ENCODE measurements at regions not wholly inside any gene's neighbourhood (a gene's known extent, or its start where the extent isn't known, plus 50 kb on each side); places are given as distances from the start of the nearest gene placed in this dataset.
A peak's percentile ranks its signal among the peaks of the same experiment; 100 is the strongest.

- no peak overlapping the region for H3K4me3 ChIP-seq (replicated peaks in 1 of 2; ENCODE audit: low read depth in 2 of 2, low read length in 2 of 2)
- DNase-seq (ENCODE audit: low read depth in 2 of 2), result no peak
- no peak for TF ChIP-seq CTCF (IDR thresholded peaks at IDR 0.05; ENCODE audit: low read depth, low read length)
Measured at GRCh38 chr6:40899684-40900155, 139.3 kb downstream of the UNC5CL start.

GRCh38 chr6:40898073-40898472, 140.9 kb downstream of the UNC5CL start:
- no peak for TF ChIP-seq CTCF (IDR thresholded peaks at IDR 0.05; ENCODE audit: low read depth, low read length)
- H3K4me3 ChIP-seq (replicated peaks in 1 of 2; ENCODE audit: low read depth in 2 of 2, low read length in 2 of 2), result no peak overlapping the region
- no peak for DNase-seq (ENCODE audit: low read depth in 2 of 2)

- no peak overlapping the region for H3K4me3 ChIP-seq (replicated peaks in 1 of 2; ENCODE audit: low read depth in 2 of 2, low read length in 2 of 2)
- DNase-seq (ENCODE audit: low read depth in 2 of 2), result no peak
- TF ChIP-seq CTCF (IDR thresholded peaks at IDR 0.05; ENCODE audit: low read depth, low read length), result no peak
Measured at GRCh38 chr6:40897390-40898003, 141.5 kb downstream of the UNC5CL start.

GRCh38 chr6:40896696-40897095, 142.3 kb downstream of the UNC5CL start:
- H3K4me3 ChIP-seq (replicated peaks in 1 of 2; ENCODE audit: low read depth in 2 of 2, low read length in 2 of 2), result no peak overlapping the region
- no peak for TF ChIP-seq CTCF (IDR thresholded peaks at IDR 0.05; ENCODE audit: low read depth, low read length)
- DNase-seq (ENCODE audit: low read depth in 2 of 2), result no peak

GRCh38 chr6:40894962-40895799, 143.8 kb downstream of the UNC5CL start:
- peak; percentile 60 for TF ChIP-seq CTCF (IDR thresholded peaks at IDR 0.05; ENCODE audit: low read depth, low read length)
- peak; percentile 53 to 56 for DNase-seq (ENCODE audit: low read depth in 2 of 2)
- H3K4me3 ChIP-seq (replicated peaks in 1 of 2; ENCODE audit: low read depth in 2 of 2, low read length in 2 of 2), result no peak overlapping the region

GRCh38 chr6:40893021-40893420, 146.0 kb downstream of the UNC5CL start:
- H3K4me3 ChIP-seq (replicated peaks in 1 of 2; ENCODE audit: low read depth in 2 of 2, low read length in 2 of 2), result no peak overlapping the region
- no peak for DNase-seq (ENCODE audit: low read depth in 2 of 2)
- TF ChIP-seq CTCF (IDR thresholded peaks at IDR 0.05; ENCODE audit: low read depth, low read length), result no peak
